ENCODE measurements at regions not wholly inside any gene's neighbourhood (a gene's known extent, or its start where the extent isn't known, plus 50 kb on each side); places are given as distances from the start of the nearest gene placed in this dataset.
"Not testable (repeated sequence)": the region's sequence is repeated elsewhere in the genome, so short reads cannot be mapped to it uniquely, and the experiment has no call there.

- DNase-seq (ENCODE audit: low read depth in 2 of 2): no peak
Observed at GRCh38 chr5:167912941-167913665, 378.3 kb upstream of the WWC1 start.

GRCh38 chr5:167915237-167915636 lies 376.2 kb upstream of the WWC1 start:
- DNase-seq (ENCODE audit: low read depth in 2 of 2): no peak

- no peak for DNase-seq (ENCODE audit: low read depth in 2 of 2)
Observed at GRCh38 chr5:167916261-167916691, 375.2 kb upstream of the WWC1 start.

GRCh38 chr5:167916706-167917105 lies 374.7 kb upstream of the WWC1 start:
- no peak for DNase-seq (ENCODE audit: low read depth in 2 of 2)

- DNase-seq (ENCODE audit: low read depth in 2 of 2): no peak
Observed at GRCh38 chr5:167918184-167918812, 373.1 kb upstream of the WWC1 start.

GRCh38 chr5:167918813-167919483 lies 372.5 kb upstream of the WWC1 start:
- DNase-seq (ENCODE audit: low read depth in 2 of 2): no peak

GRCh38 chr5:167920589-167920988 lies 370.9 kb upstream of the WWC1 start:
- no peak for DNase-seq (ENCODE audit: low read depth in 2 of 2)

- no peak for DNase-seq (ENCODE audit: low read depth in 2 of 2)
Observed at GRCh38 chr5:167921796-167922195, 369.6 kb upstream of the WWC1 start.

- no peak for DNase-seq (ENCODE audit: low read depth in 2 of 2)
Observed at GRCh38 chr5:167923396-167923795, 368.0 kb upstream of the WWC1 start.

- DNase-seq (ENCODE audit: low read depth in 2 of 2): no peak
Observed at GRCh38 chr5:167929841-167930240, 361.6 kb upstream of the WWC1 start.

GRCh38 chr5:167934551-167934971 lies 356.9 kb upstream of the WWC1 start:
- DNase-seq (ENCODE audit: low read depth in 2 of 2): no peak

GRCh38 chr5:167936022-167936421 lies 355.4 kb upstream of the WWC1 start:
- no peak for DNase-seq (ENCODE audit: low read depth in 2 of 2)

GRCh38 chr5:167936944-167937634 lies 354.4 kb upstream of the WWC1 start:
- no peak for DNase-seq (ENCODE audit: low read depth in 2 of 2)

GRCh38 chr5:167937635-167937998 lies 353.8 kb upstream of the WWC1 start:
- DNase-seq (ENCODE audit: low read depth in 2 of 2): no peak

GRCh38 chr5:167939686-167940085 lies 351.8 kb upstream of the WWC1 start:
- no peak for DNase-seq (ENCODE audit: low read depth in 2 of 2)

GRCh38 chr5:167940911-167941310 lies 350.5 kb upstream of the WWC1 start:
- DNase-seq (ENCODE audit: low read depth in 2 of 2): no peak

- not testable (repeated sequence) for DNase-seq (ENCODE audit: low read depth in 2 of 2)
Observed at GRCh38 chr5:167941556-167941955, 349.9 kb upstream of the WWC1 start.

GRCh38 chr5:167943343-167943742 lies 348.1 kb upstream of the WWC1 start:
- DNase-seq (ENCODE audit: low read depth in 2 of 2): no peak

GRCh38 chr5:167944121-167944852 lies 347.2 kb upstream of the WWC1 start:
- no peak for DNase-seq (ENCODE audit: low read depth in 2 of 2)

- no peak for DNase-seq (ENCODE audit: low read depth in 2 of 2)
Observed at GRCh38 chr5:167945542-167946384, 345.7 kb upstream of the WWC1 start.

GRCh38 chr5:167947306-167947705 lies 344.1 kb upstream of the WWC1 start:
- DNase-seq (ENCODE audit: low read depth in 2 of 2): no peak
